H54 (cell line): ENCODE measurements at regions not wholly inside any gene's neighbourhood (a gene's known extent, or its start where the extent isn't known, plus 50 kb on each side); places are given as distances from the start of the nearest gene placed in this dataset.

Source experiments
- DNase-seq: peaks from one replicate; pipeline ENCODE4 v3.0.0; 2011; ENCODE audit warnings: low spot score, mixed read lengths; ENCODE audit not compliant: insufficient read length
- FAIRE-seq: peaks from 3 replicates; lab custom pipeline; 2011; peaks lifted over from hg19 to GRCh38; lab: Jason Lieb, UNC
- POLR2A ChIP-seq: IDR thresholded peaks from 2 replicates; pipeline ENCODE4 v1.6.1; 2011; ENCODE audit warnings: low read depth, mild to moderate bottlenecking, low read length

DNA sequence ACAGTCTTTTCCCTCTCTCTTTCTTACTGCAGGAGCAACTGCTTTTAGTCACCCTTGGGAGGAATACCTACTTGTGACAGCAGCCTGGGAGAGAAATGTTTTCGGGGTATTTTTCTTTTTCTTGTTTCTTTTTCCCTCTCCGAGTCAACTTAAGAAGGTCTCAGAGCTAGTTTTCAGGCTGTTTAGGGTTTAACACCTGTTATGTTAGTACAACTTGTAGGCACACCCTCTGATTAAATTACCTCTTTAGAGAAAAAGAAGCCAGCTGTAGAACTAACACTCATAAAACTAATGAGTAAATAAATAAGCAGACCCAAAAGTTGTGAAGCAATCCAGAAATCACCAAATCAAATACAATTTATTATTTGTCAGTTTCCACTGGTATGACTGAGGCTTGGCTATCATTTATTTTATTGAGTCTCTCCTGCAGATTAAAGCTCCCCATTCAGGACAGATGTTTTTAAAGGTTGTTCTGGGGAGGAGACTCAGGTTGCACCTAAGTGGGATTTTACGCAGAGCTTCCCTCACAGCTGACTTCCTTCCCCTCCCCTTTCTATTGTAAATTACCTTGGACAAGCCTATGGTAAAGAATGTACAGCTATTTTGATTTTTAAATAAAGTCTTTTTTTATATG lies 112.5 kb downstream of the FOXB1 start:
- no peak for FAIRE-seq
- no peak for DNase-seq

DNA sequence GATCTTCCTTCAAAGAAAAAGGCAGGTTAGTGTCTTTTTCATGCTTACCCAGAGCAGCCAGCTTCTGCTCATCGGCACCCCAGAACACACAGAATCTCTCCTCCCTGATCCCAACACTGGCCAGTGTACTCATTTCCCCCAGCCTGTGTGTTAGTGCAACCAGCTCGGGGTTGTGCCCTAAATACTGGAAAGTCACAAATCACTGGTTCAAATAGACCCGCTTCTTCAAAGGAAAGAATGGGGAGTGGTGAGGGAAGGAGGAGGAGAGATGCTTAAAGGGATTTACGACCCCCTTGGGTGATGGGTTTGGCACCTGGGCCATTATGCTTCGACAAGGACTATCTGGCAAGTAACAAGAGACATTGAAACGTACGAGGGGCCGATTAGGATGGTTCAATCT lies 114.0 kb downstream of the FOXB1 start:
- DNase-seq (no peak), FAIRE-seq (no peak)
- no peak for TF ChIP-seq POLR2A

More for the DNA sequence above, 112.5 kb downstream of the FOXB1 start:
- TF ChIP-seq POLR2A, result no peak

DNA sequence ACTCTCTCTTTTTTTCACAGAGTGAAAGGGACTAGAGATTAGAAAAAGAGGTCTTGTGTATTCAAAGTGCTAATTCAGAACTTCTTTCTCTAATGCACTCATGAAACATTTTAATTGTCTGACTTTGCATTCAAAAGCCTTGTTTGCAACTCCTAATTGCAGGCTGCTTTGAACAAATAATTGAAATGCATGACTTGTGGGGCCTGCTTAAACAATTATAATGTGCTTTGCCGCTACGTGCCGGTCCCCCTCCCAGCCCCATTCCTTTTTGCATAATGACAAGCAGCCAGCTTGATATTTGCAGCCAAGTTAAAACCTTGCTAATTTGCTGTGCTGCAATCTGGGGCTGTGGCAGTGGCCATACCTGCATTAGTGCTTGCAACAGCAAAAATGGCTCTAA lies 114.5 kb downstream of the FOXB1 start:
- TF ChIP-seq POLR2A, result no peak
- DNase-seq, result no peak
- no peak for FAIRE-seq

DNA sequence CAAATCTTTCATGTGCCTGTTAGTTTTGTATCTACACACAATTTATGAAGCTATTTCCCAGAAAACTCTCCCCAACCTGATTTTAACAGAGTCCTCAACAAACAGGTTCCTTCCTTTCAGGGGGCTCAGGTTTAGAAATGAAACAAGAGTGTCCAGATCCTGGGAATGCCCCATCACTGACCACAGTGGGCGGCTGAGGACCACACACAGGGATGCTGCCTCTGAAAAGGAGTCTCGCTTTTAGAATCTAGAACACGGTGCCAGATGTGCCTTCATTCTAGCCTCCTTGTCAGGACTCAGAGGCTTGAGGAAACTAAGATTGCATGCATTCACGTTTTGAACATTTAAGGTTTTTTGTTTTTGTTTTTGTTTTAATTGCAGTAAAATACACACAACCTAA lies 115.0 kb downstream of the FOXB1 start:
- DNase-seq, result no peak
- no peak for TF ChIP-seq POLR2A
- no peak for FAIRE-seq

DNA sequence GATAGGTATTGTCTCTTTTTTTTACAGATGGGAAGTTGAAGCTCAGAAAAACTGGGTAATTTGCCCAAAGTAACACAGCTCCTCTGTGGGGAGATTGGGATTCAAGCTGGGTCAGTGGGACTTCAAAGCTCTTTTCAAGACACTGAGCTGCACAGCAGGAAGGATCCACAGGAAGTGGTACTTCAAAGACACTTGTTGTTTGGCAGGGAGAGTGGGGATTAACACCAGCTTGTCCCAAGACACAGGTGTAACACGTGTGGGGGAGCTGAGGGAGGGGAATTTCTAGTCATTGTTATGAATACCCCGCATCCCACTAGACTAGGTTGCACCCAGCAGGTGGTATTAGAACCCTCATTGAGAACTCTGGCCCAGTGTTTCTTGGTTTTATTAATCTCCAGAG lies 116.0 kb downstream of the FOXB1 start:
- no peak for TF ChIP-seq POLR2A
- FAIRE-seq (no peak), DNase-seq (no peak)

DNA sequence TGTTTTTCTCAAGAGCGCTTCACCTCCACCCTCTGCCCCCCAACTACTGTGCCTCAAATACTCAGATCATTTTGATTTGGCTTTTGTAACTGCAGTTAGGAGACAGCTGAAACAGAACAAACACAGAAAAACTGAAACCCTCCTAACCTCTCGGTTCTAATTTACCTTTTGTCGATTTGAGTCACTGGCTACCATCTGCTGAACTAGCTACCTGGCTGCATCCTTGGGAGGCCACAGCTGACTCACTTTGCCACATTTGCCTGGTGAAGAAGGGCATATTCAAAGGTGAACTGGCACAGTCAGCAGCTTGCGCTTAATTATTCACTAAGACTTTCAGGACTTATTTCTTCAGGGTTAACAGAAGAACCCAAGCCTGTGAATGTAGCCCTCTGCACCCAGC lies 117.7 kb downstream of the FOXB1 start:
- no peak for TF ChIP-seq POLR2A
- DNase-seq (no peak), FAIRE-seq (no peak)

DNA sequence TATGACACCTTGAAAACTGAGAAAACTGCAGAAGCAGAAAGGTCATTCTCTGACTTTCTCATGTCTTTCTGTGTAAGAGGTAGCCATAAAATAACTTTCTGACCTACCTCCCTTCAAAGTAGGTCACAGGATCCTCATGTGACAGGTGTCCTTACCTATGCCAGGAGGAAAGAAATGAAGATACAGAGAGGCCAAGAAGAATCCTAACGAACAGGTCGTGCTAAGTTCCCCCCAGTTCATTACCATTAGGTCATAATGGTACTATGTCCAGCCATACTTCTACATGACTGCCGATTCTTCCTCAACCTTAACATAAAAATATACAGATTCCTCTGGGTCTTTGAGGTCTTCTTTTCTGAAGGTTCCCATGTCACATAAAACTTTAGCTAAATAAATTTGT lies 118.6 kb downstream of the FOXB1 start:
- FAIRE-seq (no peak), DNase-seq (no peak)
- no peak for TF ChIP-seq POLR2A

DNA sequence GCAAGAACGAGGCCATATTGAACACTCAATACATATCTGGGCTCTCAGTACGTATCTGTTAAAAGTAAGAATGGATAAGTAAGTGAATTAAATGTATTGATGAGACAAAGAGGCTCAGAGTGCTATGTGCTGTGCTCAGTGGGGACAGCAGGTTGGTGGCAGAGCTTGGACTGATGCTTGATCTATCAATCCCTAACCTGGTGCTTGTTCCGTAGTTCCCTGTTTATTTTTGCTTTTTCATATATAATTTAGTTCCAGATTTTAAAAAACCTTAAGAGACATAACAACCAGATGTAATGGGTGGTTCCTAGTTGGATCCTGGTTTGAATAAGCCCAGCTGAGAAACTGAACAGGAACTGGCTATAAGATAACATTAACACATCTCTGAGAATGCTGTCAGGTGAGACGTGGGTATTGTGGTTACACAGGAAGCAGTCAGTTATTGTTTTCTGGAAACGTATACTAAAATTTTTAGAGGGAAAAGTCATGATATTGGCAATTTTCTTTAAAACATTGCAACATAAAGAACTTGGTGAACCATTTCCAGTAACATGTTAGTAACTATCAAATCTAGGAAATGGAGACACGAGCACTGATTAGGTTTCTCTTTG lies 120.5 kb downstream of the FOXB1 start:
- DNase-seq, result no peak
- FAIRE-seq, result no peak
- no peak for TF ChIP-seq POLR2A

DNA sequence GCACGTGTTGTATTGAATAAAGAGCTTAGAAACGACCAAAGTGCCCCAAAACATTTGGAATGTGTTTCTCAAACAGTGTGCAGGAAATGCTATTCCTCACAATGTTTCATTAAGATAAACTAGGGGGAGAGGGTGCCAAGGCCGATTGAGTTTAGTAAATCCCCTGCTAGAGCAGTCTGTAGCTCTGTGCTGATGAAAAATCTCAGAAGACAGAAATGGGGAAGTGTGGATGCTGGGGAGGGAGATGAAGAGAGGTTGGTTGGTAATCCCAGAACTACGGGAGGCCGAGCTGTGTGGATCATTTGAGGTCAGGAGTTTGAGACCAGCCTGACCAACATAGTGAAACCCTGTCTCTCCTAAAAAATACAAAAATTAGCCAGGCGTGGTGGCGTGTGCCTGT lies 121.2 kb downstream of the FOXB1 start:
- DNase-seq (no peak), FAIRE-seq (no peak)
- TF ChIP-seq POLR2A, result no peak

DNA sequence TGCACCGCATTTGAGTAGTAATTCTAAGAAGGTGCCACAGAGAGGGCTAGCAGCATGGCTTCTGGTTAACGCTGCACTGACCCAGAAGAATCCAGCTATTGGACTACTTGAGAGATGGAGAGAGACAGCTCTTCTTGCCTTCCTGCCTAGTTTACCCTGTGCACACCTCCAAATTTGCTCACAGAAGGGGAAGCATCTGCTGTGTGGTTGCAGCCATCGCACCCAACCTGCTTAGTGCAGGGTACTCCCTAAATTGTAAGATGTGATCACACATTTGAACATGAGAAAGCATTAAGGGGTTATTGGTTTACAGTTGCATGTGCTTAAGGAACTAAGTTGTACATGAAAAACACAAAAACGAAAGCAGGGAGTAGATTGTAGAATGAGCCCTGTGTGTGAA lies 122.1 kb downstream of the FOXB1 start:
- no peak for FAIRE-seq
- TF ChIP-seq POLR2A, result no peak
- no peak for DNase-seq

DNA sequence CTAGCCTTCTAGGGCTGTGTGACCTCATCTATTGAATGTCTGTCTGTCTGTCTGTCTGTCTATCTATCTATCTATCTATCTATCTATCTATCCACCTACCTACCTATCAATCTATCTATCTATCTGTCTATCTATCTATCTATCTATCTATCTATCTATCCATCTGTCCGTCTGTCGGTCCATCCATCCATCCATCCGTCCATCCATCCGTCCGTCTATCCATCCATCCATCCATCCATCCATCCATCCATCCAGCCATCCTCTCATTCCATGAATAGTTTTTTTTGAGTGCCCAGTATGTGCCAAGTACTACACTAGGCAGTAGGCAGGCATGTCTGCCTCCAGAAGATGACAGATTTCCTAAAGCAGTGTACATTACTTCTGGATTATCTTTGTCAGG lies 122.5 kb downstream of the FOXB1 start:
- FAIRE-seq, result no peak
- DNase-seq, result no peak
- TF ChIP-seq POLR2A, result no peak

DNA sequence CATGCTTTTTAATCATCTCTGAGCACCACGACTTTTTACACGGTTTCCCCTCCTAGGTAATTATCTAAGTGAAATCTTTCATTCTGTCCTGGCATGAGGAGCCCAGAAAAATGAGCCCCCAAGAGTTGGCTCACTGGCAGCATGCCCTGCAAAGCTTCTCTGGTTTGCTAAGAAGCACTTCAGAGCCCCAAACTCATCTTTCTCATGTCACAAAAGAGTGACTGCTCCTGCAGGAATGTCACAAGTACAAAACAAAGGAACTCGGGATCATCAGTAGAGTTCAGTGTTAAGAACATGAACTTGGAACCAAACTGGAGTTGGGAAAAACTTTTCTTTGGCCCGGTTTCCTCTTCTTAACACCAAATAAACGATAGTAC lies 123.9 kb downstream of the FOXB1 start:
- no peak for FAIRE-seq
- TF ChIP-seq POLR2A, result no peak
- no peak for DNase-seq

DNA sequence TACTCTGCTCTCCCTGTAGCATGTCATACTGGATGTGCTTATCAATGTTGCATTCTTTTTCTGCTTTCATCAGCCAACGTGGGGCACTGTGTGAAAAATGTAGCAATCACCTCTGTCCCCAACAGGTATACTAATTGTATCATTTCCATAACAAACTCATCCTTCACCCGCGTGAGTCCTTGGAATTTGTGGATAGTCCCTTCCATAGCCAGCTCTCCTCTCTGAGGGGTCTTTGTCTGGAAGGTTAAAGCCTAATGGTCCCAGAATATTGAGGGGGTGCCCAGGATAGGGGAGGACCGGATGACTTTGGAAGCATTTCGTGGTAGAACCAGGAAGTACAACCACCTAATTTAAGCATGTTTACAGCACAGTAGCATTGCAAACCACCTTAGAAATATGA lies 124.6 kb downstream of the FOXB1 start:
- TF ChIP-seq POLR2A, result no peak
- FAIRE-seq (no peak), DNase-seq (no peak)

DNA sequence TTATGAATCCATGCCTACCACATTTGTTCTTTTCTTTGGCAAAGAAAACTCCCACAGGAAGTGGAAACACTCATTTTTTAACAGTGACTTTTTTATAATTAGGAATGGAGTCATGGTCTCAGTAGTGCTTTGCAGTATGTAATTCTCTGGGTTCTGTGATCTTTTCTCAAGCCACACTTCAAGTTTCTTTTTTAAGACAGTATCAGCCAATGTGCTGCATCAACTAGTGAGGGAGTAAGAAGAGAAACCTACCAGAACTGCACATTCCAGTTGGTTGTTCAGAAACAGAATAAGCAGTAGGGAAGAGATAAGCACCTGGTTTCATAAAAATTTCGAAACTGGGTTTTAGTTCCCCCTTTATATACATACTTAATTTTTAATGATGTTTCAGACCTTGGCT lies 126.3 kb downstream of the FOXB1 start:
- FAIRE-seq (no peak), DNase-seq (no peak)
- TF ChIP-seq POLR2A, result no peak

DNA sequence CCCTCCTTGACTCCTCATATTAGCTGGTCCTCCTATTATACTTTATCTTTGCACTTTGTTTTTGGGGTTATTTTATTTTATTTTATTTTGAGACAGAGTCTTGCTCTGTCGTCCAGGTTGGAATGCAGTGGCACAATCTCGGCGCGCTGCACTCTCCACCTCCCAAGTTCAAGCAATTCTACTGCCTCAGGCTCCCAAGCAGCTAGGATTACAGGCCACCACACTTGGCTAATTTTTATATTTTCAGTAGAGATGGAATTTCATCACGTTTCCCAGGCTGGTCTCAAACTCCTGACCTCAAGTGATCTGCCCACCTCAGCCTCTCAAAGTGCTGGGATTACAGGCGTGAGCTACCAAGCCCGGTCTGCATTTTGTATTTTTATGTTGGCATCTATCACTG lies 126.7 kb downstream of the FOXB1 start:
- no peak for TF ChIP-seq POLR2A
- FAIRE-seq (no peak), DNase-seq (no peak)

DNA sequence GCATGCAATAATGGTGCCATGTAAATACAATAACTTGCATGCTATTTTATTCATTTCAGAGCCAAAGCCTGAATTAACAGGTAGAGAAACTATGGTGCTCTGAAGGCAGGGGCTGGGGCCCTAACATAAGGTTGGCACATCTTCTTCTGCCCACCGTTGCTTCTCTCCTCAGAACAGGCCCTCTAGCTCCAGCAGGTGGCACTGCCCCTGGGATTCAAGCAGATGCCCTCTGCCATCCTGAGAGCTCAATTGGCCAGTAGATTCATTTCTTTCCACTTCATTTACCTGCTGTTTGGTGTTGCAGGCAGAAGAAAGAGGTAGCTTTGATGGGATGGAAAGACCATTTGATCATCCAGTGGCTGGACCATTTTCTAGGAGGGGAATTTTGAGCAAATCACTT lies 130.5 kb downstream of the FOXB1 start:
- no peak for DNase-seq
- FAIRE-seq, result no peak
- no peak for TF ChIP-seq POLR2A
